Stimulated activated memory B cell treated with anti-CD40 and anti-IgM and Interleukin-4, amounts not matched to agents 10 μg/mL and 1 μg/mL and 100 μg/mL, for 72 hours (primary cell): ENCODE measurements at regions not wholly inside any gene's neighbourhood (a gene's known extent, or its start where the extent isn't known, plus 50 kb on each side); places are given as distances from the start of the nearest gene placed in this dataset.

Experiments
- ATAC-seq: fragments of 150-1000 bp; cut with Tn5 transposase; 2 replicates; pipeline ENCODE4 v1.10.0; 2021
- H3K27ac Mint-ChIP-seq: one replicate; pipeline ENCODE4 v1.8.0; 2022; ENCODE audit warnings: mild to moderate bottlenecking, mixed read lengths
- H3K27me3 Mint-ChIP-seq: one replicate; pipeline ENCODE4 v1.8.0; 2022; ENCODE audit warnings: mixed read lengths
- H3K36me3 Mint-ChIP-seq: one replicate; pipeline ENCODE4 v1.8.0; 2022; ENCODE audit warnings: mixed read lengths
- H3K4me1 Mint-ChIP-seq: one replicate; pipeline ENCODE4 v1.8.0; 2022; ENCODE audit warnings: mixed read lengths
- H3K4me3 Mint-ChIP-seq: one replicate; pipeline ENCODE4 v1.8.0; 2022; ENCODE audit warnings: mild to moderate bottlenecking, moderate library complexity, mixed read lengths
- H3K9me3 Mint-ChIP-seq: one replicate; pipeline ENCODE4 v1.8.0; 2022; ENCODE audit warnings: mixed read lengths

DNA sequence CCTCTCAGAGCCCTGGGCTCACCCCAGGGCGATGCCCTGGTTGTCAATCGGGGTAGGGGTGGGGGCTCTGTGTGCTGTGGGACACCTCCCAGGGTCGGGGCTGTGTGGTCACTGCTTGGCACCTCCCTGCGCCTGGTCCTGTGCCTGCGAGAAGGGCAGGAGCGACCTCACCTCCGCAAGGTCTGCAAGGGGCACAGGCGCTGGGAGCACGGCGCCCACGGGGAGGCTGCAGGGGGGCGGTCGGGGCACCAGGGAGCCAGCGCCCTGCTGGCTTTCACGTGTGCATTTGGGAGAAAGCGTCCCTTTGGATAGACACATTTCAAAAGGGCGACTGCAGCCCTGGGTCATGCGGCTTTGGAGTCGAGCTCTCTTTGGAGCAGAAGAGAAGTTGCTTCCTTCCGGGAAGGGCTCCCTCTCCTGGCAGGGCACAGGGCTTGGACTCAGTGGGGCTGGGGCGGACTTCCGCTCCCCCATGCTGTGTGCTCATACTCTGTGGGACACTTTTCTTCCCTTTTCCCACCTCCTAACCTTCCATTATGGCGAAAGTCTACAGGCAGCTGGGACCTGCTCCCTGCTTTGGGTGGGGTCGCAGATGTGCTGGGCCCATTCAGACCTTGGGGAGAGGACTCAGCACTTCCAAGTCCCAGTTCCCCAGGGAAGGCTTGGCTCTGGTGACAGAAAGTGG is 52.9 kb upstream of the SLC28A3 start:
- Mint-ChIP-seq H3K36me3 (no peaks in the 10 kb centered on the region), H3K9me3 (no peaks in the 10 kb centered on the region), H3K4me3 (no peak overlapping the region), H3K27ac (no peak overlapping the region), H3K27me3 (peaks cover 12% of the 10 kb centered on the region), H3K4me1 (no peaks in the 10 kb centered on the region)
- peak; percentile 45 for ATAC-seq

DNA sequence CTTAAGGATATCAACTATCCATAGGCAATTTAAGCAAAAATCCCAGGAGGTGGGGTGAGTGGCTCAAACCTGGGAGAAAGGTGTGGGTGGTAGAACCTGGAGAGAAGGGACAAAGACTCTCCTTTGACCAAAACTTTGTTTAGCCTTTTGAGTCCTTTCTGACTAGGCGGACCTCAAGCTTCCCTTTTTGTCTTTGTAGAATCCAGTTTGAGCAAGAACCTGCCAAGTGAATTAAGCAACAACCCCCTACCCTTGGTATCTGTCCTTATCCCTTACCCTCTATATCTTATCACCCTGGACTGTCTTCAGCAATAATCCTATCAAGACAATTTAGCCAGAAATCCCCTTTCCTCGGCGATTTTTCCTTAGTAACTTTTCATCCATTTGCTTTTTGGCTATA is 53.5 kb upstream of the SLC28A3 start:
- H3K27me3 Mint-ChIP-seq: peaks cover 12% of the 10 kb centered on the region
- ATAC-seq: no peak
- no peaks in the 10 kb centered on the region for H3K4me1 Mint-ChIP-seq
- H3K27ac Mint-ChIP-seq: no peak overlapping the region
- no peak overlapping the region for H3K4me3 Mint-ChIP-seq
- H3K36me3 Mint-ChIP-seq: no peaks in the 10 kb centered on the region
- no peaks in the 10 kb centered on the region for H3K9me3 Mint-ChIP-seq

DNA sequence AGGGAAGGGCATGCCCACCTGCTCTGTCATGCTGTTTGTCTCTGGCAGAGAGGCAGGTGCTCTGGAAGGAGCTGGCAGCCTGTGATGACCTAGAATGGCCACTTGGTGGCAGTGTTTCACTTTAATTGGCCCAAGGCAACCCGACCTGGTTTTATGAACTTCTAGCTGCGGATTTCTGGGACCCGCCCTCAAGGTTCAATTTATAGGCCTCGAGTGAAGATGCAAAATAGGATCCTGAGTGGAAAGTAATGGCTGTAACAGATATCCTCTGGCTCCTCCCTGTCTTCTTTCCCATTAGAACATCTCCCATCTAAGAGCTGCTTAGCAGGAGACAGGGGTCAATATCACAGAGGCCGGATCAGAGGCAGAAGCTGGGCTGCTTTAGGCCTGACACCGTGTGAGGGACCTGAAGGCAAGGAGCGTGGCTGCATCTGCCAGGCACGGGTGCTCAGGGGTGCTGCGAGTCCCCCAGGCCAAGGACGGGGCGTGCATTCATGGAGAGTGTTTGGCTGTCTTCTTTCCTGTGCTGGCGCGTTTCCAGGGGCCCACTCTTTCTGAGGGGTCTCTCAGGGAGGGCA is 56.7 kb upstream of the SLC28A3 start:
- Mint-ChIP-seq H3K9me3 (no peaks in the 10 kb centered on the region), H3K4me3 (no peak overlapping the region), H3K36me3 (no peaks in the 10 kb centered on the region), H3K27me3 (peaks cover 12% of the 10 kb centered on the region), H3K27ac (no peak overlapping the region), H3K4me1 (no peaks in the 10 kb centered on the region)
- ATAC-seq: peak; percentile 68

DNA sequence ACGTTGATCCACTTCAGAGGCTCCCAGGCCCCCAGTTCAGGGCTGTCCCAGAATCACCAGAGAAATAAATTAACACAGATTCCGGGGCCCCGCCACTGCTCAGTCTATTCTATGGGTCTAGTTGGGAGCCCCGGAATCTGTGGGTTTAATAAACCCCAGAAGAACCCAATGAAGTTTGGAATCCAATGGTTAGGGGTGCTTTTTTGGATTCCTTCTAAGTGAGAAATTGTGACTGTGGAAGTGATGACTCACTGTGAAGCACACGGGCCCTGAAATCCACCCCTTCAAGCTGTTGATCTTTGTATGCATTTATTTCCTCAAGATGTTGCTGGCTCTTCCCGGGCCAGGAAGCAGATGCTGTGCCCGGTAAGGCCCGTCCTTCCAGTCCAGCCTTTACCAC is 57.3 kb upstream of the SLC28A3 start:
- no peaks in the 10 kb centered on the region for H3K36me3 Mint-ChIP-seq
- ATAC-seq: no peak
- no peaks in the 10 kb centered on the region for H3K9me3 Mint-ChIP-seq
- H3K27ac Mint-ChIP-seq: no peak overlapping the region
- no peak overlapping the region for H3K4me3 Mint-ChIP-seq
- H3K27me3 Mint-ChIP-seq: peaks cover 12% of the 10 kb centered on the region
- no peaks in the 10 kb centered on the region for H3K4me1 Mint-ChIP-seq

DNA sequence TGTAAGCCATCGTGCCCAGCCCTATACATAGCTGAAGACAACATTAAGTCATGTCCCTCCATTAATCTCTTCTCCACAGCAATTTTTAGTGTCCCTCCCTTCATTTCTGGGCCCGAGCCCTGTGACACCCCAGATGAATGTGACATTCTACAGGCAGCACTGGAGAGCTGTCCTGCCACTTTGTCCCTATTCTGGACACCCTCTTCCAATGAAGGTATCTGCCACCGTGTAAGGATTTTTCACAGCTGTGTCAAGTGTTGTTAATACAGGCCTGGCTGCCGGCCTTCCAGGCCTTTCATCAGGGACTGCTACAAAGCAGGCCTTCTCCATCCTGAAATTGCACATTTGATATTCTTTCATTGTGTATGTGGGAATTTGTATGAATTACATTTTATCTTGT is 62.0 kb upstream of the SLC28A3 start:
- Mint-ChIP-seq H3K27ac (no peak overlapping the region), H3K4me1 (no peaks in the 10 kb centered on the region)

GRCh38 chr9:84403288-84403687 is 62.7 kb upstream of the SLC28A3 start:
- Mint-ChIP-seq H3K36me3 (no peaks in the 10 kb centered on the region), H3K27ac (no peak overlapping the region), H3K9me3 (no peaks in the 10 kb centered on the region), H3K27me3 (no peaks in the 10 kb centered on the region), H3K4me3 (no peak overlapping the region), H3K4me1 (no peaks in the 10 kb centered on the region)
- ATAC-seq: no peak

More for the DNA sequence above, 62.0 kb upstream of the SLC28A3 start:
- Mint-ChIP-seq H3K9me3 (no peaks in the 10 kb centered on the region), H3K4me3 (no peak overlapping the region), H3K36me3 (no peaks in the 10 kb centered on the region), H3K27me3 (no peaks in the 10 kb centered on the region)
- ATAC-seq: no peak

- Mint-ChIP-seq H3K27me3 (no peaks in the 10 kb centered on the region), H3K27ac (no peak overlapping the region), H3K4me1 (no peaks in the 10 kb centered on the region), H3K4me3 (no peak overlapping the region), H3K36me3 (no peaks in the 10 kb centered on the region), H3K9me3 (no peaks in the 10 kb centered on the region)
- ATAC-seq: no peak
Measured at GRCh38 chr9:84404095-84404686, 63.6 kb upstream of the SLC28A3 start.

GRCh38 chr9:84405667-84406066 is 65.1 kb upstream of the SLC28A3 start:
- H3K27ac Mint-ChIP-seq: no peak overlapping the region
- H3K27me3 Mint-ChIP-seq: no peaks in the 10 kb centered on the region
- no peak for ATAC-seq
- H3K4me1 Mint-ChIP-seq: no peaks in the 10 kb centered on the region
- no peak overlapping the region for H3K4me3 Mint-ChIP-seq
- H3K9me3 Mint-ChIP-seq: no peaks in the 10 kb centered on the region
- no peaks in the 10 kb centered on the region for H3K36me3 Mint-ChIP-seq

DNA sequence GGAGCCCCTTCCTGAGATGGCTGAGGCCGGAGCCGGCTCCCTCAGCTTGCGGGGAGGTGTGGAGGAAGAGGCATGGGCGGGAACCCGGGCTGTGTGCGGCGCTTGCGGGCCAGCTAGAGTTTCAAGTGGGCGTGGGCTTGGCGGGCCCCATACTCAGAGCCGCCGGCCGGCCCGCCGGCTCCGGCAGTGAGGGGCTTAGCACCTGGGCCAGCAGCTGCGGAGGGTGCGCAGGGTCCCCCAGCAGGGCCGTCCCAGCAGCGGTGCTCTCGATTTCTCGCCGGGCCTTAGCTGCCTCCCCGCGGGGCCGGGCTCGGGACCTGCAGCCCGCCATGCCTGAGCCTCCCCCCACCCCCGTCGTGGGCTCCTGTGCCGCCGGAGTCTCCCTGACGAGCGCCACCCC is 67.9 kb upstream of the SLC28A3 start:
- no peak for ATAC-seq
- no peak overlapping the region for H3K27ac Mint-ChIP-seq
- no peak overlapping the region for H3K4me3 Mint-ChIP-seq
- H3K4me1 Mint-ChIP-seq: no peaks in the 10 kb centered on the region
- no peaks in the 10 kb centered on the region for H3K9me3 Mint-ChIP-seq
- H3K36me3 Mint-ChIP-seq: no peaks in the 10 kb centered on the region
- H3K27me3 Mint-ChIP-seq: no peaks in the 10 kb centered on the region

GRCh38 chr9:84411683-84412267 is 71.2 kb upstream of the SLC28A3 start:
- H3K36me3 Mint-ChIP-seq: no peaks in the 10 kb centered on the region
- H3K27me3 Mint-ChIP-seq: no peaks in the 10 kb centered on the region
- ATAC-seq: peak; percentile 7
- H3K9me3 Mint-ChIP-seq: no peaks in the 10 kb centered on the region
- no peak overlapping the region for H3K4me3 Mint-ChIP-seq
- no peak overlapping the region for H3K27ac Mint-ChIP-seq
- no peaks in the 10 kb centered on the region for H3K4me1 Mint-ChIP-seq

GRCh38 chr9:84412654-84413053 is 72.1 kb upstream of the SLC28A3 start:
- Mint-ChIP-seq H3K27me3 (no peaks in the 10 kb centered on the region), H3K4me3 (no peak overlapping the region), H3K4me1 (no peaks in the 10 kb centered on the region), H3K9me3 (no peaks in the 10 kb centered on the region), H3K27ac (no peak overlapping the region), H3K36me3 (no peaks in the 10 kb centered on the region)
- no peak for ATAC-seq

DNA sequence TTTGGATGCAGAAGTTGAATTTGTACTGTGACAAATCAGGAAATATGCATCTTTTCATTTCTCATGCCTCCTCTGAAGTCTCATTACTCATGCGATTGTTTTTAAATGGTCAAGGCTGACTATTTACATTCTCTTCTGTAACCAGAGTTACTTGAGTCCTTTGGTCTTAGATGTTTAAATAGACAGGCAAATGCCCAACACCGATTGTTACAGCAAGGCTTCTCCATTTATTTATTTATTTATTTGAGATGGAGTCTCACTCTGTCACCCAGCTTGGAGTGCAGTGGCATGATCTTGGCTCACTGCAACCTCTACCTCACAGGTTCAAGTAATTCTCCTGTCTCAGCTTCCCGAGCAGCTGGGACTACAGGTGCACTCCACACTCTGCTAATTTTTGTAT is 72.7 kb upstream of the SLC28A3 start:
- H3K4me1 Mint-ChIP-seq: no peaks in the 10 kb centered on the region
- H3K27ac Mint-ChIP-seq: no peak overlapping the region
- H3K4me3 Mint-ChIP-seq: no peak overlapping the region
- ATAC-seq: no peak
- no peaks in the 10 kb centered on the region for H3K36me3 Mint-ChIP-seq
- H3K27me3 Mint-ChIP-seq: peaks cover under 1% of the 10 kb centered on the region
- H3K9me3 Mint-ChIP-seq: no peaks in the 10 kb centered on the region

GRCh38 chr9:84419031-84419602 is 78.6 kb upstream of the SLC28A3 start:
- no peak overlapping the region for H3K4me3 Mint-ChIP-seq
- no peaks in the 10 kb centered on the region for H3K36me3 Mint-ChIP-seq
- no peak for ATAC-seq
- no peak overlapping the region for H3K27ac Mint-ChIP-seq
- no peaks in the 10 kb centered on the region for H3K4me1 Mint-ChIP-seq
- peaks cover 4% of the 10 kb centered on the region for H3K9me3 Mint-ChIP-seq
- H3K27me3 Mint-ChIP-seq: peaks cover 20% of the 10 kb centered on the region

DNA sequence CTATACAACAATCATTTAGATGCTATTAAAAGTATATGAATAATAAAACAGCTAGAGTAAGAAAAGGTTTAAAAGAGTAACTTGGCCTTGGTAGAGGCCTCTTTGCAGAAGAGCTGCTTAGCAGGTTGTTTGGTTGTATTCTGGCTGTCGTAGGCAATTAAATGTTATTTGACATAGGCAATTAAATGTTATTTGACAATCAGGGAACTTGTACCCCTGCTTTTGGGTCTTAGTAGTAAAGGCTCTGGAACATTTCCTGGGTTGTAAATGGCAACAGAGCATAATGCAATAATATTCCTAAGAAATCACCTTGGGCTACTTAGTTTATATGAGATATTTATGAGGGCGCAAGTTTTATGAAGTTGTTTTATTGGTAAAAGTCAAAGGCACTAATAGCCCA is 84.4 kb upstream of the SLC28A3 start:
- no peaks in the 10 kb centered on the region for H3K4me1 Mint-ChIP-seq
- peaks cover 4% of the 10 kb centered on the region for H3K27me3 Mint-ChIP-seq

GRCh38 chr9:84432746-84433145 is 92.2 kb upstream of the SLC28A3 start:
- no peak overlapping the region for H3K27ac Mint-ChIP-seq
- H3K9me3 Mint-ChIP-seq: no peaks in the 10 kb centered on the region
- no peak overlapping the region for H3K4me3 Mint-ChIP-seq
- ATAC-seq: no peak
- H3K27me3 Mint-ChIP-seq: no peaks in the 10 kb centered on the region
- H3K4me1 Mint-ChIP-seq: no peaks in the 10 kb centered on the region
- no peaks in the 10 kb centered on the region for H3K36me3 Mint-ChIP-seq

More for the DNA sequence above, 84.4 kb upstream of the SLC28A3 start:
- no peaks in the 10 kb centered on the region for H3K36me3 Mint-ChIP-seq
- H3K4me3 Mint-ChIP-seq: no peak overlapping the region
- no peak for ATAC-seq
- H3K9me3 Mint-ChIP-seq: peaks cover 4% of the 10 kb centered on the region
- no peak overlapping the region for H3K27ac Mint-ChIP-seq
